ENCODE measurements at regions not wholly inside any gene's neighbourhood (a gene's known extent, or its start where the extent isn't known, plus 50 kb on each side); places are given as distances from the start of the nearest gene placed in this dataset.

DNA sequence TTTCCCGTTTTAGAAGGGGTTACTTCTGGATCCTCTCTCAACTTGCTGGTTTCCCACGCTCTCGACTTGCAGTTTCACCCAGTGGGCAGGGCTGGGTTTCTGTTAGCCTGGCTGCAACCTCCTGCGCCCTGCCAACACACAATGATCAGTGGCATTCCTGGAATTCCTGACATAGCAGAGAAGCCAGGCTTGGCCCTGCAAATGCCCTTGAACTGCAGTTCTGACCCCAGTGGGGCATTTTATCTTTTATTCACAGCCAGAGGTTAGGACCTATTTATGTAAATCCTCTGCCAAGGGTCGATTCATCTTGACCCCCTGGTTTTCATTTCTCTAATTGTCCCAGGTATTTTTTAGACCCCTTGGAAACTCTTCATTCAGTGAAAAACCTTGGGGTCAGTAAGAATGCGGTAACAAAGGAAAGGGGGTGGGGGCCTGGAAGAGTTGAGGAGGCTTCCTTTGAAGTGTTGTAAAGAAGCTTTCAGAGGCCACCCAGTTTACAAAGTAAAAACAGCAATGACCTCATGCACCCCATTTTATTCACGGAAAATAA, 217.6 kb downstream of the ZNF674 start:
- CTCF ChIA-PET (ENCODE audit: low intra/inter-chr PET ratio, low total read pairs), result no interaction called here
- Histone ChIP-seq H3K79me2 (ENCODE audit: insufficient read depth, low read length) (peaks cover 7% of the 10 kb centered on the region), H3K4me1 (ENCODE audit: insufficient read depth, low read length) (peaks cover 68% of the 10 kb centered on the region), H3K9ac (ENCODE audit: insufficient read depth, low read depth, low read length) (peak overlapping the region; percentile 97), H4K20me1 (ENCODE audit: insufficient read depth, low read length) (no peaks in the 10 kb centered on the region), H3K27ac (ENCODE audit: extremely low read length, insufficient read depth, low read length) (peak overlapping the region; percentile 100), H3K4me2 (ENCODE audit: low read depth, low read length) (peak overlapping the region; percentile 90), H3K9me3 (ENCODE audit: low read length) (no peaks in the 10 kb centered on the region), H3K27me3 (ENCODE audit: control insufficient read depth in 1 of 2, insufficient read depth in 2 of 2, low read length in 2 of 2) (no peaks in the 10 kb centered on the region), H3K4me3 (replicated peaks in 1 of 3; ENCODE audit: insufficient read depth in 1 of 3, low read depth in 2 of 3, low read length in 3 of 3) (peak overlapping the region; percentile 54 to 68 (median 63)), H2AFZ (ENCODE audit: low read length) (no peak overlapping the region), H3K36me3 (replicated peaks in 1 of 2; ENCODE audit: control insufficient read depth in 1 of 2, insufficient read depth in 2 of 2, low read length in 2 of 2) (peaks cover 0 to 3% of the 10 kb centered on the region in 2 experiments; a peak in 2 of 5 replicates)
- POLR2A ChIA-PET, result interaction anchor here (2.5 kb wide), 1 partner anchor 49 kb away, joined by 9 read pairs; no protein-coding TSS in a partner anchor
- intact Hi-C loops (cut with micrococcal nuclease; ENCODE audit: unreplicated experiment) (loop anchor here (10.0 kb wide), 1 partner anchor 143 kb away; no protein-coding TSS in a partner anchor), in situ Hi-C loops (cut with HindIII; ENCODE audit: extremely low pct_ligation_motif_present, low pct_unique_long_range_greater_than_20kb) (no loop called here)
- peak; percentile 65 for FAIRE-seq
- ATAC-seq, result peak; percentile 98
- DNase-seq (ENCODE audit: low spot score), result peak; percentile 92
- WGBS (ENCODE audit: low lambda C conversion rate), result 2% methylated on average over 4 of the region's 7 CpGs
- BruUV-seq (replicated peaks), result no TSS peak
- TF ChIP-seq ZNF180 (CRISPR knock-in tag; IDR thresholded peaks at IDR 0.05; ENCODE audit: borderline replicate concordance, low read depth) (no peak), TP53 (CRISPR knock-in tag; conservative IDR thresholded peaks at IDR 0.05) (no peak), ETV5 (CRISPR knock-in tag; IDR thresholded peaks at IDR 0.05; ENCODE audit: borderline replicate concordance) (peak; percentile 62), RXRB (CRISPR knock-in tag; IDR thresholded peaks at IDR 0.05; ENCODE audit: borderline replicate concordance) (peak; percentile 93), KLF11 (CRISPR knock-in tag; IDR thresholded peaks at IDR 0.05) (no peak), ZNF75D (CRISPR knock-in tag; IDR thresholded peaks at IDR 0.05; ENCODE audit: borderline replicate concordance) (no peak), HNRNPUL1 (IDR thresholded peaks at IDR 0.05; ENCODE audit: low read depth, low read length) (no peak), MTA3 (CRISPR knock-in tag; IDR thresholded peaks at IDR 0.05) (no peak), ZNF740 (CRISPR knock-in tag; IDR thresholded peaks at IDR 0.05) (no peak)
- TF ChIP-seq, protein P1, sequence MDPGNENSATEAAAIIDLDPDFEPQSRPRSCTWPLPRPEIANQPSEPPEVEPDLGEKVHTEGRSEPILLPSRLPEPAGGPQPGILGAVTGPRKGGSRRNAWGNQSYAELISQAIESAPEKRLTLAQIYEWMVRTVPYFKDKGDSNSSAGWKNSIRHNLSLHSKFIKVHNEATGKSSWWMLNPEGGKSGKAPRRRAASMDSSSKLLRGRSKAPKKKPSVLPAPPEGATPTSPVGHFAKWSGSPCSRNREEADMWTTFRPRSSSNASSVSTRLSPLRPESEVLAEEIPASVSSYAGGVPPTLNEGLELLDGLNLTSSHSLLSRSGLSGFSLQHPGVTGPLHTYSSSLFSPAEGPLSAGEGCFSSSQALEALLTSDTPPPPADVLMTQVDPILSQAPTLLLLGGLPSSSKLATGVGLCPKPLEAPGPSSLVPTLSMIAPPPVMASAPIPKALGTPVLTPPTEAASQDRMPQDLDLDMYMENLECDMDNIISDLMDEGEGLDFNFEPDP (CRISPR knock-in tag; conservative IDR thresholded peaks at IDR 0.05), result no peak
- TF ChIP-seq, protein P2, sequence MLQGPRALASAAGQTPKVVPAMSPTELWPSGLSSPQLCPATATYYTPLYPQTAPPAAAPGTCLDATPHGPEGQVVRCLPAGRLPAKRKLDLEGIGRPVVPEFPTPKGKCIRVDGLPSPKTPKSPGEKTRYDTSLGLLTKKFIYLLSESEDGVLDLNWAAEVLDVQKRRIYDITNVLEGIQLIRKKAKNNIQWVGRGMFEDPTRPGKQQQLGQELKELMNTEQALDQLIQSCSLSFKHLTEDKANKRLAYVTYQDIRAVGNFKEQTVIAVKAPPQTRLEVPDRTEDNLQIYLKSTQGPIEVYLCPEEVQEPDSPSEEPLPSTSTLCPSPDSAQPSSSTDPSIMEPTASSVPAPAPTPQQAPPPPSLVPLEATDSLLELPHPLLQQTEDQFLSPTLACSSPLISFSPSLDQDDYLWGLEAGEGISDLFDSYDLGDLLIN (CRISPR knock-in tag; IDR thresholded peaks at IDR 0.05; ENCODE audit: borderline replicate concordance), result no peak
- TF ChIP-seq, protein P3, sequence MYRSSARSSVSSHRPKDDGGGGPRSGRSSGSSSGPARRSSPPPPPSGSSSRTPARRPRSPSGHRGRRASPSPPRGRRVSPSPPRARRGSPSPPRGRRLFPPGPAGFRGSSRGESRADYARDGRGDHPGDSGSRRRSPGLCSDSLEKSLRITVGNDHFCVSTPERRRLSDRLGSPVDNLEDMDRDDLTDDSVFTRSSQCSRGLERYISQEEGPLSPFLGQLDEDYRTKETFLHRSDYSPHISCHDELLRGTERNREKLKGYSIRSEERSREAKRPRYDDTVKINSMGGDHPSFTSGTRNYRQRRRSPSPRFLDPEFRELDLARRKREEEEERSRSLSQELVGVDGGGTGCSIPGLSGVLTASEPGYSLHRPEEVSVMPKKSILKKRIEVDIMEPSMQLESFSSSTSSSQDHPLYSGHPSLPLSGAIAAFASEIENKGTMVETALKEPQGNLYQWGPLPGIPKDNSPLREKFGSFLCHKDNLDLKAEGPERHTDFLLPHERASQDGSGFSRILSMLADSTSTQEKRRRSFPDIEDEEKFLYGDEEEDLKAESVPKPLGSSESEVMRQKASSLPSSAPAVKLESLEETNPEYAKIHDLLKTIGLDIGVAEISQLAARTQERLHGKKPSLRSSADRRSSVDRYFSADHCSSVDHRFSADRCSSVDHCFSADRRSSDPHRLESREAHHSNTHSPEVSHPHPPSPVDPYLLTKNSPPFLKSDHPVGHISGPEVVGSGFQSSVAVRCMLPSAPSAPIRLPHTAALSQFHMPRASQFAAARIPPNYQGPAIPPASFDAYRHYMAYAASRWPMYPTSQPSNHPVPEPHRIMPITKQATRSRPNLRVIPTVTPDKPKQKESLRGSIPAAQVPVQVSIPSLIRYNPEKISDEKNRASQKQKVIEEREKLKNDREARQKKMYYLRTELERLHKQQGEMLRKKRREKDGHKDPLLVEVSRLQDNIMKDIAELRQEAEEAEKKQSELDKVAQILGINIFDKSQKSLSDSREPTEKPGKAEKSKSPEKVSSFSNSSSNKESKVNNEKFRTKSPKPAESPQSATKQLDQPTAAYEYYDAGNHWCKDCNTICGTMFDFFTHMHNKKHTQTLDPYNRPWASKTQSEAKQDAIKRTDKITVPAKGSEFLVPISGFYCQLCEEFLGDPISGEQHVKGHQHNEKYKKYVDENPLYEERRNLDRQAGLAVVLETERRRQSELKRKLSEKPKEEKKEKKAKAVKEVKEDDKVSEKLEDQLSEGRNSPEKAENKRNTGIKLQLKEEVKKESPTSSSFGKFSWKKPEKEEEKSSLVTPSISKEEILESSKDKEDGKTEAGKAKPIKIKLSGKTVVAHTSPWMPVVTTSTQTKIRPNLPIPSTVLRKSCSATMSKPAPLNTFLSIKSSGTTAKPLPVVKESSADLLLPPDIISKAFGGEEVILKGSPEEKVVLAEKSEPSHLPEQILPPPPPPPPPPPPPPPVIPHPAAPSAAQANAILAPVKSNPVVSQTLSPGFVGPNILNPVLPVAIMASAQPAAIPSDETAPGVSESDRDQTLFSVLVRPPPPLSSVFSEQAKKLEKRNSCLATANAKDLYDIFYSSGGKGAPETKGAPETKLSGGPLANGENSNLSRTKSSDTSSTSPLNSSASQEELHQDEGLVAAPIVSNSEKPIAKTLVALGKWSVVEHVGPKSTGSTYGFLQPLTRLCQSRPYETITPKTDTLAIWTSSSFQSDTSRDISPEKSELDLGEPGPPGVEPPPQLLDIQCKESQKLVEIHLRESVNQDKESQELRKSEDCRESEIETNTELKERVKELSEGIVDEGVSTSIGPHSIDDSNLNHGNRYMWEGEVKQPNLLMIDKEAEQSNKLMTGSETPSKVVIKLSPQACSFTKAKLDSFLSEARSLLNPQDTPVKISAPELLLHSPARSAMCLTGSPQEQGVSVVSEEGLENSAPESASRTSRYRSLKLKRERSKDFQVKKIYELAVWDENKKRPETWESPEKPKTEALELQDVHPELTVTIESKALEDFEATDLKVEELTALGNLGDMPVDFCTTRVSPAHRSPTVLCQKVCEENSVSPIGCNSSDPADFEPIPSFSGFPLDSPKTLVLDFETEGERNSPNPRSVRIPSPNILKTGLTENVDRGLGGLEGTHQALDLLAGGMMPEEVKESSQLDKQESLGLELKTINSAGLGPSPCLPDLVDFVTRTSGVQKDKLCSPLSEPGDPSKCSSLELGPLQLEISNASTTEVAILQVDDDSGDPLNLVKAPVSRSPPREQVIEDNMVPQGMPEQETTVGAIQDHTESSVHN (CRISPR knock-in tag; IDR thresholded peaks at IDR 0.05), result no peak
